C4-2B (cell line): ENCODE measurements at regions not wholly inside any gene's neighbourhood (a gene's known extent, or its start where the extent isn't known, plus 50 kb on each side); places are given as distances from the start of the nearest gene placed in this dataset.

Source experiments
- ZFX ChIP-seq: fragments of 450-650 bp; IDR thresholded peaks from 2 replicates; pipeline ENCODE4 v1.6.1; 2017
- TF ChIP-seq, protein P1 (sequence below): fragments of 450-650 bp; conservative IDR thresholded peaks from 2 replicates; pipeline ENCODE4 v1.5.1; 2017; ENCODE audit warnings: mild to moderate bottlenecking

GRCh38 chrX:149152941-149153340 lies 352.2 kb downstream of the IDS start:
- TF ChIP-seq, protein P1, sequence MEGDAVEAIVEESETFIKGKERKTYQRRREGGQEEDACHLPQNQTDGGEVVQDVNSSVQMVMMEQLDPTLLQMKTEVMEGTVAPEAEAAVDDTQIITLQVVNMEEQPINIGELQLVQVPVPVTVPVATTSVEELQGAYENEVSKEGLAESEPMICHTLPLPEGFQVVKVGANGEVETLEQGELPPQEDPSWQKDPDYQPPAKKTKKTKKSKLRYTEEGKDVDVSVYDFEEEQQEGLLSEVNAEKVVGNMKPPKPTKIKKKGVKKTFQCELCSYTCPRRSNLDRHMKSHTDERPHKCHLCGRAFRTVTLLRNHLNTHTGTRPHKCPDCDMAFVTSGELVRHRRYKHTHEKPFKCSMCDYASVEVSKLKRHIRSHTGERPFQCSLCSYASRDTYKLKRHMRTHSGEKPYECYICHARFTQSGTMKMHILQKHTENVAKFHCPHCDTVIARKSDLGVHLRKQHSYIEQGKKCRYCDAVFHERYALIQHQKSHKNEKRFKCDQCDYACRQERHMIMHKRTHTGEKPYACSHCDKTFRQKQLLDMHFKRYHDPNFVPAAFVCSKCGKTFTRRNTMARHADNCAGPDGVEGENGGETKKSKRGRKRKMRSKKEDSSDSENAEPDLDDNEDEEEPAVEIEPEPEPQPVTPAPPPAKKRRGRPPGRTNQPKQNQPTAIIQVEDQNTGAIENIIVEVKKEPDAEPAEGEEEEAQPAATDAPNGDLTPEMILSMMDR, result no peak
- no peak for TF ChIP-seq ZFX
